ENCODE measurements at regions not wholly inside any gene's neighbourhood (a gene's known extent, or its start where the extent isn't known, plus 50 kb on each side); places are given as distances from the start of the nearest gene placed in this dataset.

DNA sequence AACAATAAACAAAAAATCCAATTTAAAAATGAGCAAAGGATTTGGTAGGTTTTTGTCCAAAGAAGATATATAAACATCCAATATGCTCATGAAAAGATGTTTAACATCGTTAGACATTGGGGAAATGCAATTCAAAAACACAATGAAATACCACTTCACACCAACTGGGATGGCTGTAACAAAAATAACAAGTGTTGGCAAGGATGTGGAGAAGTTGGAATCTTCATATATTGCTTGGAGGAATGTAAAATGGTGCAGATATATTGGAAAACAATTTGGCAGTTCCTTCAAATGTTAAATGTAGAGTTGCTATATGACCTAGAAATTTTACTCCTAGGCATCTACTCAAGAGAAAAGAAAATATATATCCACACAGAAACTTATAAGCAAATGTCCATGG, 224.3 kb downstream of the AUH start:
- H3K27me3 ChIP-seq (replicated peaks in 1 of 7): no peaks in the 10 kb centered on the region
- no peak overlapping the region for H3K4me3 ChIP-seq
- H3K36me3 ChIP-seq: no peaks in the 10 kb centered on the region
- H3K4me1 ChIP-seq: no peaks in the 10 kb centered on the region
- intact Hi-C loops (cut with DNase I; ENCODE audit: low total_unique reads): no loop called here
- WGBS, 5 donors: 82 to 90% (median 88%) methylated on average over 1 of the region's 1 CpG
- H3K9me3 ChIP-seq: no peaks in the 10 kb centered on the region
- no peak overlapping the region for H3K27ac ChIP-seq
- TF ChIP-seq POLR2A (IDR thresholded peaks at IDR 0.05) (no peak), POLR2AphosphoS5 (IDR thresholded peaks at IDR 0.05) (no peak), CTCF (IDR thresholded peaks at IDR 0.05 in 8 of 11, conservative IDR thresholded peaks at IDR 0.05 in 3 of 11) (no peak)
- no peak for DNase-seq

- intact Hi-C loops (cut with DNase I; ENCODE audit: low total_unique reads): no loop called here
- no peak overlapping the region for H3K27ac ChIP-seq
- no peaks in the 10 kb centered on the region for H3K9me3 ChIP-seq
- TF ChIP-seq CTCF (IDR thresholded peaks at IDR 0.05 in 8 of 11, conservative IDR thresholded peaks at IDR 0.05 in 3 of 11) (no peak), POLR2AphosphoS5 (IDR thresholded peaks at IDR 0.05) (no peak), POLR2A (IDR thresholded peaks at IDR 0.05) (no peak)
- no peaks in the 10 kb centered on the region for H3K36me3 ChIP-seq
- no peak for DNase-seq
- no peak overlapping the region for H3K4me3 ChIP-seq
- H3K4me1 ChIP-seq: no peaks in the 10 kb centered on the region
- H3K27me3 ChIP-seq (replicated peaks in 1 of 7): no peaks in the 10 kb centered on the region
- WGBS, 5 donors: 79 to 89% (median 81%) methylated on average over 5 of the region's 5 CpGs
These were observed 223.0 kb downstream of the AUH start for GRCh38 chr9:91138760-91139159.

DNA sequence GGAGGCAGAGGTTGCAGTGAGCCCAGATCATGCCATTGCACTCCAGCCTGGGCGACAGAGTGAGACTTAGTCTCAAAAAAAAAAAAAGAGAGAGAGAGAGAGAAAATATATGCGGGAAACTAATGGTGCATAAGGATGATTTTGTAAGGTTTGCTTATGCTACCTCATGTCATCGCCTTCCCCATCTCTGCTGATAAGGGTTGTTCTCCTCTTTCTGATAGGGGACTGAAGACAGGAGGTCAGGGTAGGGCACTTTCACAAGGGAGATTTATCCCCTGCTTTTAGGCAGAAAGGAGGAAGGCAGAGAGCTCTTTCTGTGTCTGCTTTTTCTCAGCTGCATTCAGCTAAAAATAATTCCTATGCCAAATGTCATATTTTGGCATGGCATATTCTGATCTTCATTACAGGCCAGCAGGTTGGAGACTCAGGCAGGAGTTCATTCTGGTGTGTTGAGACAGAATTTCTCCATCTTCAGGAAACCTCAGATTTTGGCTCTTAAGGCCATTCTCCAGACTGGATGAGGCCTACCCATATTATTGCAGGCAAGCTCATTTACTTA, 220.2 kb downstream of the AUH start:
- no peaks in the 10 kb centered on the region for H3K27me3 ChIP-seq (replicated peaks in 1 of 7)
- TF ChIP-seq CTCF (IDR thresholded peaks at IDR 0.05 in 8 of 11, conservative IDR thresholded peaks at IDR 0.05 in 3 of 11): no peak
- no peak for TF ChIP-seq POLR2A (IDR thresholded peaks at IDR 0.05)
- TF ChIP-seq POLR2AphosphoS5 (IDR thresholded peaks at IDR 0.05): no peak
- intact Hi-C loops (cut with DNase I; ENCODE audit: low total_unique reads): no loop called here
- H3K4me3 ChIP-seq: no peak overlapping the region
- WGBS, 5 donors: 51 to 83% (median 59%) methylated on average over 2 to 3 of the region's 3 CpGs
- H3K36me3 ChIP-seq: no peaks in the 10 kb centered on the region
- no peak overlapping the region for H3K27ac ChIP-seq
- no peak for DNase-seq
- peaks cover 0 to 5% (median 0%) of the 10 kb centered on the region in 6 donors for H3K4me1 ChIP-seq
- no peaks in the 10 kb centered on the region for H3K9me3 ChIP-seq

- no peak overlapping the region for H3K4me3 ChIP-seq
- intact Hi-C loops (cut with DNase I; ENCODE audit: low total_unique reads): no loop called here
- H3K9me3 ChIP-seq: no peaks in the 10 kb centered on the region
- 90 to 95% (median 92%) methylated on average over 5 of the region's 5 CpGs for WGBS, 5 donors
- peaks cover 0 to 21% (median 8%) of the 10 kb centered on the region in 6 donors for H3K4me1 ChIP-seq
- TF ChIP-seq POLR2A (IDR thresholded peaks at IDR 0.05) (no peak), POLR2AphosphoS5 (IDR thresholded peaks at IDR 0.05) (no peak), CTCF (IDR thresholded peaks at IDR 0.05 in 8 of 11, conservative IDR thresholded peaks at IDR 0.05 in 3 of 11) (no peak)
- DNase-seq: no peak
- H3K36me3 ChIP-seq: no peaks in the 10 kb centered on the region
- H3K27me3 ChIP-seq (replicated peaks in 1 of 7): no peaks in the 10 kb centered on the region
- H3K27ac ChIP-seq: no peak overlapping the region
These were observed 218.6 kb downstream of the AUH start for GRCh38 chr9:91143162-91143561.
